SU-DHL-6 (cell line): ENCODE measurements at regions not wholly inside any gene's neighbourhood (a gene's known extent, or its start where the extent isn't known, plus 50 kb on each side); places are given as distances from the start of the nearest gene placed in this dataset.

Experiments used
- H2AFZ ChIP-seq: fragments of 200-600 bp; sonication (generic); 2 replicates; pipeline ENCODE4 v1.6.1; 2014; ENCODE audit warnings: low read depth, mild to moderate bottlenecking, moderate library complexity, mixed read lengths, antibody characterized with exemption, low read length; ENCODE audit not compliant: severe bottlenecking
- H3F3A ChIP-seq: fragments of 200-600 bp; shearing (Covaris generic); 2 replicates; pipeline ENCODE4 v1.6.0; 2016; ENCODE audit warnings: antibody characterized with exemption, mild to moderate bottlenecking; ENCODE audit not compliant: insufficient read depth
- H3K27ac ChIP-seq: fragments of 200-600 bp; sonication (generic); 2 replicates; pipeline ENCODE4 v1.5.1; 2016; ENCODE audit warnings: low read depth, mild to moderate bottlenecking, low read length, moderate library complexity, mixed read lengths
- H3K27me3 ChIP-seq: fragments of 200-600 bp; sonication (generic), shearing (Covaris generic); 2 replicates; pipeline ENCODE4 v1.6.0; 2014; ENCODE audit warnings: mild to moderate bottlenecking, low read length
- H3K36me3 ChIP-seq: fragments of 200-600 bp; sonication (generic); 2 replicates; pipeline ENCODE4 v1.6.1; 2014; ENCODE audit warnings: mild to moderate bottlenecking, low read length, mixed read lengths
- H3K4me2 ChIP-seq: fragments of 300-600, 200-600 bp; shearing (Covaris generic), sonication (generic); 2 replicates; pipeline ENCODE4 v1.6.0; 2014; ENCODE audit warnings: low read length, low read depth, mild to moderate bottlenecking; ENCODE audit not compliant: poor library complexity, severe bottlenecking
- H3K4me3 ChIP-seq: fragments of 200-600 bp; sonication (generic); 2 replicates; pipeline ENCODE4 v1.5.1; 2014; ENCODE audit warnings: antibody characterized with exemption, low read length, mild to moderate bottlenecking, mixed read lengths; ENCODE audit not compliant: insufficient read depth, poor library complexity, severe bottlenecking
- H3K79me2 ChIP-seq: fragments of 200-600 bp; sonication (generic); 2 replicates; pipeline ENCODE4 v1.6.1; 2014; ENCODE audit warnings: mild to moderate bottlenecking, low read length, moderate library complexity; ENCODE audit not compliant: insufficient read depth
- H3K9ac ChIP-seq: fragments of 200-600 bp; sonication (generic); 2 replicates; pipeline ENCODE4 v1.7.0; 2014; ENCODE audit warnings: mild to moderate bottlenecking, low read length
- H3K9me2 ChIP-seq: fragments of 200-600 bp; sonication (generic); replicated peaks from 2 replicates; pipeline ENCODE4 v1.6.1; 2014; ENCODE audit warnings: low read length; ENCODE audit not compliant: insufficient read depth
- H3K9me3 ChIP-seq: fragments of 200-600 bp; sonication (generic); 2 replicates; pipeline ENCODE4 v1.6.1; 2014; ENCODE audit warnings: low read length, mixed read lengths; ENCODE audit not compliant: insufficient read depth
- H4K20me1 ChIP-seq: fragments of 200-600 bp; sonication (generic); 2 replicates; pipeline ENCODE4 v1.6.1; 2014; ENCODE audit warnings: low read depth, mild to moderate bottlenecking, antibody characterized with exemption, low read length, moderate library complexity, mixed read lengths
- CTCF ChIP-seq: fragments of 200-600 bp; sonication (generic); IDR thresholded peaks from one replicate; pipeline ENCODE4 v1.5.1; 2017; ENCODE audit warnings: antibody characterized with exemption, mild to moderate bottlenecking, low read length, moderate library complexity; ENCODE audit not compliant: insufficient read depth, poor library complexity, severe bottlenecking
- EZH2phosphoT487 ChIP-seq: fragments of 200-600 bp; sonication (generic), shearing (Covaris generic); conservative IDR thresholded peaks from 2 replicates; pipeline ENCODE4 v1.6.1; 2018; ENCODE audit warnings: mild to moderate bottlenecking, antibody characterized with exemption, low read length, moderate library complexity, mixed read lengths

- TF ChIP-seq EZH2phosphoT487: no peak
- no peak for TF ChIP-seq CTCF
- Histone ChIP-seq H2AFZ (no peak overlapping the region), H3K36me3 (no peaks in the 10 kb centered on the region), H3K27ac (no peak overlapping the region), H3K9me2 (no peaks in the 10 kb centered on the region), H3K79me2 (no peaks in the 10 kb centered on the region), H4K20me1 (no peaks in the 10 kb centered on the region), H3K4me2 (no peak overlapping the region), H3K9me3 (no peaks in the 10 kb centered on the region), H3F3A (no peaks in the 10 kb centered on the region), H3K4me3 (no peak overlapping the region), H3K9ac (no peak overlapping the region), H3K27me3 (no peaks in the 10 kb centered on the region; the same call in 1 of the 2 replicates)
These were observed 137.4 kb upstream of the FBXO11 start for GRCh38 chr2:48043746-48044145.

- Histone ChIP-seq H3K4me3 (no peak overlapping the region), H3K9me3 (no peaks in the 10 kb centered on the region), H3K79me2 (no peaks in the 10 kb centered on the region), H3K4me2 (no peak overlapping the region), H3F3A (no peaks in the 10 kb centered on the region), H4K20me1 (no peaks in the 10 kb centered on the region), H3K9ac (no peak overlapping the region), H3K9me2 (no peaks in the 10 kb centered on the region), H2AFZ (no peak overlapping the region), H3K36me3 (no peaks in the 10 kb centered on the region), H3K27me3 (no peaks in the 10 kb centered on the region; the same call in 1 of the 2 replicates), H3K27ac (no peak overlapping the region)
- TF ChIP-seq EZH2phosphoT487 (no peak), CTCF (no peak)
These were observed 139.3 kb upstream of the FBXO11 start for GRCh38 chr2:48045613-48046012.

GRCh38 chr2:48048476-48049171 lies 142.3 kb upstream of the FBXO11 start:
- no peaks in the 10 kb centered on the region for H3K9me3 ChIP-seq
- no peaks in the 10 kb centered on the region; the same call in 1 of the 2 replicates for H3K27me3 ChIP-seq
- no peak overlapping the region for H3K4me3 ChIP-seq
- H4K20me1 ChIP-seq: no peaks in the 10 kb centered on the region
- TF ChIP-seq EZH2phosphoT487: no peak
- no peak for TF ChIP-seq CTCF
- H3K9me2 ChIP-seq: no peaks in the 10 kb centered on the region
- H3F3A ChIP-seq: no peaks in the 10 kb centered on the region
- no peak overlapping the region for H2AFZ ChIP-seq
- H3K79me2 ChIP-seq: no peaks in the 10 kb centered on the region
- H3K4me2 ChIP-seq: no peak overlapping the region
- H3K27ac ChIP-seq: no peak overlapping the region
- H3K36me3 ChIP-seq: no peaks in the 10 kb centered on the region
- H3K9ac ChIP-seq: no peak overlapping the region
